T-helper 1 cell treated with Interleukin-12 subunit alpha and Interleukin-12 subunit beta and Interleukin-4 antibody, amounts not matched to agents 30 ng/mL and 1 ng/mL, for 36 hours (primary cell): ENCODE measurements at regions not wholly inside any gene's neighbourhood (a gene's known extent, or its start where the extent isn't known, plus 50 kb on each side); places are given as distances from the start of the nearest gene placed in this dataset.
"Not testable (repeated sequence)": the region's sequence is repeated elsewhere in the genome, so short reads cannot be mapped to it uniquely, and the experiment has no call there.

Experiments
- intact Hi-C: fragments of 100-400 bp; cut with micrococcal nuclease; formaldehyde crosslinking; loops from one replicate; pipeline ENCODE4 v1.15.1; 2024

GRCh38 chr2:215553946-215554345 is 118.1 kb upstream of the FN1 start:
- intact Hi-C loops: no loop called here

- intact Hi-C loops: no loop called here
Observed at GRCh38 chr2:215552144-215552580, 116.3 kb upstream of the FN1 start.

- intact Hi-C loops: no loop called here
Observed at GRCh38 chr2:215550331-215550730, 114.5 kb upstream of the FN1 start.

GRCh38 chr2:215548714-215549113 is 112.8 kb upstream of the FN1 start:
- intact Hi-C loops: no loop called here

- intact Hi-C loops: no loop called here
Observed at GRCh38 chr2:215542690-215543089, 106.8 kb upstream of the FN1 start.

- intact Hi-C loops: no loop called here
Observed at GRCh38 chr2:215540658-215541057, 104.8 kb upstream of the FN1 start.

- intact Hi-C loops: no loop called here
Observed at GRCh38 chr2:215537611-215538010, 101.7 kb upstream of the FN1 start.

- intact Hi-C loops: no loop called here
Observed at GRCh38 chr2:215536510-215536909, 100.6 kb upstream of the FN1 start.

GRCh38 chr2:215535741-215536140 is 99.9 kb upstream of the FN1 start:
- intact Hi-C loops: no loop called here

- intact Hi-C loops: no loop called here
Observed at GRCh38 chr2:215535125-215535668, 99.3 kb upstream of the FN1 start.

- intact Hi-C loops: not testable (repeated sequence)
Observed at GRCh38 chr2:215533716-215534115, 97.8 kb upstream of the FN1 start.

- intact Hi-C loops: no loop called here
Observed at GRCh38 chr2:215532844-215533243, 97.0 kb upstream of the FN1 start.

GRCh38 chr2:215531284-215531683 is 95.4 kb upstream of the FN1 start:
- intact Hi-C loops: no loop called here

GRCh38 chr2:215530191-215530968 is 94.5 kb upstream of the FN1 start:
- intact Hi-C loops: no loop called here

GRCh38 chr2:215529271-215529670 is 93.4 kb upstream of the FN1 start:
- intact Hi-C loops: no loop called here

GRCh38 chr2:215528555-215528954 is 92.7 kb upstream of the FN1 start:
- intact Hi-C loops: no loop called here

GRCh38 chr2:215527736-215528135 is 91.9 kb upstream of the FN1 start:
- intact Hi-C loops: no loop called here

- intact Hi-C loops: no loop called here
Observed at GRCh38 chr2:215526341-215526740, 90.5 kb upstream of the FN1 start.

GRCh38 chr2:215522237-215522636 is 86.4 kb upstream of the FN1 start:
- intact Hi-C loops: no loop called here

GRCh38 chr2:215521031-215521430 is 85.2 kb upstream of the FN1 start:
- intact Hi-C loops: no loop called here

GRCh38 chr2:215517391-215517790 is 81.5 kb upstream of the FN1 start:
- intact Hi-C loops: no loop called here

GRCh38 chr2:215514516-215514915 is 78.6 kb upstream of the FN1 start:
- intact Hi-C loops: no loop called here
